ENCODE measurements at regions not wholly inside any gene's neighbourhood (a gene's known extent, or its start where the extent isn't known, plus 50 kb on each side); places are given as distances from the start of the nearest gene placed in this dataset.

- H3K4me1 Mint-ChIP-seq: no peaks in the 10 kb centered on the region
- no peak for DNase-seq
- Histone ChIP-seq H3K27me3 (ENCODE audit: control insufficient read depth in 2 of 2, insufficient read depth in 2 of 2, low read length in 2 of 2) (no peaks in the 10 kb centered on the region), H3K9me3 (ENCODE audit: control insufficient read depth in 2 of 3, low read length in 3 of 3) (no peaks in the 10 kb centered on the region), H3K4me1 (ENCODE audit: control insufficient read depth in 2 of 2, insufficient read depth in 2 of 2, low read length in 2 of 2) (no peaks in the 10 kb centered on the region), H3K27ac (ENCODE audit: low read depth, low read length) (no peak overlapping the region), H3K36me3 (ENCODE audit: control insufficient read depth in 2 of 3, insufficient read depth in 3 of 3, low read length in 3 of 3) (no peaks in the 10 kb centered on the region), H3K4me3 (ENCODE audit: low read length) (no peak overlapping the region)
- peaks cover 0 to 9% (median 3%) of the 10 kb centered on the region in 11 donors for H3K9me3 Mint-ChIP-seq
- no peak for ATAC-seq
- no peaks in the 10 kb centered on the region for H3K27me3 Mint-ChIP-seq
- no peaks in the 10 kb centered on the region for H3K36me3 Mint-ChIP-seq
- ChIA-PET POLR2A (no interaction called here), CTCF (no interaction called here)
- intact Hi-C loops (cut with micrococcal nuclease): no loop called here
- no peak overlapping the region for H3K27ac Mint-ChIP-seq
- no peak overlapping the region for H3K4me3 Mint-ChIP-seq
Measured at GRCh38 chr21:15431053-15431452, 298.7 kb upstream of the USP25 start.

- H3K36me3 Mint-ChIP-seq: no peaks in the 10 kb centered on the region
- Histone ChIP-seq H3K36me3 (ENCODE audit: control insufficient read depth in 2 of 3, insufficient read depth in 3 of 3, low read length in 3 of 3) (no peaks in the 10 kb centered on the region), H3K27ac (ENCODE audit: low read depth, low read length) (no peak overlapping the region), H3K9me3 (ENCODE audit: control insufficient read depth in 2 of 3, low read length in 3 of 3) (no peaks in the 10 kb centered on the region), H3K4me1 (ENCODE audit: control insufficient read depth in 2 of 2, insufficient read depth in 2 of 2, low read length in 2 of 2) (no peaks in the 10 kb centered on the region), H3K4me3 (ENCODE audit: low read length) (no peak overlapping the region), H3K27me3 (ENCODE audit: control insufficient read depth in 2 of 2, insufficient read depth in 2 of 2, low read length in 2 of 2) (no peaks in the 10 kb centered on the region)
- CTCF ChIA-PET: no interaction called here
- H3K9me3 Mint-ChIP-seq: peaks cover 0 to 9% (median 3%) of the 10 kb centered on the region in 11 donors
- POLR2A ChIA-PET: no interaction called here
- intact Hi-C loops (cut with micrococcal nuclease): no loop called here
- no peak for ATAC-seq
- no peak overlapping the region for H3K27ac Mint-ChIP-seq
- H3K27me3 Mint-ChIP-seq: no peaks in the 10 kb centered on the region
- DNase-seq: no peak
- peaks cover 0 to 3% (median 0%) of the 10 kb centered on the region in 7 donors for H3K4me1 Mint-ChIP-seq
- no peak overlapping the region for H3K4me3 Mint-ChIP-seq
Measured at GRCh38 chr21:15433091-15433490, 296.7 kb upstream of the USP25 start.

DNA sequence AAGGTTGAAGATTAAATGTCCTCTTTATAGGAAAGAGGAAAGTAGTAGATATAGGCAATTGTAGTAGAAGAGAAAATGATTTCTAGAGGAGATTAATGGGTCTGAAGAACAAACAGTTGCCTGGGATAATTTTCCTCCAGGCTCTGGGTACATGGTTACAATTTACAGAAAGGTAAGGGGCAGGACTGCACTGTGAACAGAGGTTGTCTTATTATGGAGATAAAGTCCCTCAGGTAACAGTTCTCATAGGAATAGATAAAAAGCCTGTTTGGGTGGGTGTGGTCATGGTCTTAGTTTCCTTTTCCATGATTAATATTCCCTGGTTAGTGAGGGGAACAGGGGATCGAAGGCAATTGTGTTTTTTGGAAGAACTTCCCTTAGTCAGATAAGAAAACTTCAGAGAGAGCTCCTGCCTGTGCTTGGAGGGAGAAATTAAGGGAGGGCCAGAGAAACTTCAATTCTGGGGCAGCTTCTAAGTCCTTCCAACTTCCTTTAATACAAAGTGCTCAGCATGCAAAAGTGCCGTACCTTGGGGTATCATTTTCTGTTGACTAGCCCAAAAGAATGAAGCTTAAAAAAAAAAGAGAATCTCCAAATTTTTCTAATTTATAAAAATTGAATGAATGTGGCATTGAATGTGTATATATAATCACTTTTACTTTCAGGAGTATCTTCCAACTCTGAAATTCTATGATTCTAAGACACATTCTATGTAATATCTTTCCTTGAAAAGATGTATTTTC is 295.4 kb upstream of the USP25 start:
- Mint-ChIP-seq H3K4me1 (peaks cover 0 to 6% (median 0%) of the 10 kb centered on the region in 7 donors), H3K9me3 (peaks cover 0 to 9% (median 3%) of the 10 kb centered on the region in 11 donors), H3K27ac (no peak overlapping the region), H3K27me3 (no peaks in the 10 kb centered on the region), H3K36me3 (peaks cover 0 to 2% (median 0%) of the 10 kb centered on the region in 5 donors), H3K4me3 (no peak overlapping the region)
- H3K4me3 ChIP-seq (ENCODE audit: low read length): no peak overlapping the region
- no peaks in the 10 kb centered on the region for H3K27me3 ChIP-seq (ENCODE audit: control insufficient read depth in 2 of 2, insufficient read depth in 2 of 2, low read length in 2 of 2)
- ATAC-seq: no peak
- no peaks in the 10 kb centered on the region for H3K4me1 ChIP-seq (ENCODE audit: control insufficient read depth in 2 of 2, insufficient read depth in 2 of 2, low read length in 2 of 2)
- intact Hi-C loops (cut with micrococcal nuclease): no loop called here
- H3K27ac ChIP-seq (ENCODE audit: low read depth, low read length): no peak overlapping the region
- no peaks in the 10 kb centered on the region for H3K9me3 ChIP-seq (ENCODE audit: control insufficient read depth in 2 of 3, low read length in 3 of 3)
- CTCF ChIA-PET: no interaction called here
- DNase-seq: no peak
- no peaks in the 10 kb centered on the region for H3K36me3 ChIP-seq (ENCODE audit: control insufficient read depth in 2 of 3, insufficient read depth in 3 of 3, low read length in 3 of 3)
- POLR2A ChIA-PET: interaction anchor here (0.6 kb wide), 1 partner anchor 82 kb away, joined by 7 read pairs; no protein-coding TSS in a partner anchor

- intact Hi-C loops (cut with micrococcal nuclease): no loop called here
- Mint-ChIP-seq H3K9me3 (peaks cover 0 to 9% (median 3%) of the 10 kb centered on the region in 11 donors), H3K27ac (no peak overlapping the region), H3K36me3 (peaks cover 0 to 2% (median 0%) of the 10 kb centered on the region in 5 donors), H3K27me3 (no peaks in the 10 kb centered on the region), H3K4me3 (no peak overlapping the region), H3K4me1 (peaks cover 0 to 6% (median 3%) of the 10 kb centered on the region in 7 donors)
- no peaks in the 10 kb centered on the region for H3K4me1 ChIP-seq (ENCODE audit: control insufficient read depth in 2 of 2, insufficient read depth in 2 of 2, low read length in 2 of 2)
- POLR2A ChIA-PET: no interaction called here
- H3K36me3 ChIP-seq (ENCODE audit: control insufficient read depth in 2 of 3, insufficient read depth in 3 of 3, low read length in 3 of 3): no peaks in the 10 kb centered on the region
- no peaks in the 10 kb centered on the region for H3K27me3 ChIP-seq (ENCODE audit: control insufficient read depth in 2 of 2, insufficient read depth in 2 of 2, low read length in 2 of 2)
- no peak overlapping the region for H3K4me3 ChIP-seq (ENCODE audit: low read length)
- CTCF ChIA-PET: no interaction called here
- no peaks in the 10 kb centered on the region for H3K9me3 ChIP-seq (ENCODE audit: control insufficient read depth in 2 of 3, low read length in 3 of 3)
- ATAC-seq (no peak), DNase-seq (no peak)
- H3K27ac ChIP-seq (ENCODE audit: low read depth, low read length): no peak overlapping the region
Measured at GRCh38 chr21:15436031-15436430, 293.8 kb upstream of the USP25 start.

DNA sequence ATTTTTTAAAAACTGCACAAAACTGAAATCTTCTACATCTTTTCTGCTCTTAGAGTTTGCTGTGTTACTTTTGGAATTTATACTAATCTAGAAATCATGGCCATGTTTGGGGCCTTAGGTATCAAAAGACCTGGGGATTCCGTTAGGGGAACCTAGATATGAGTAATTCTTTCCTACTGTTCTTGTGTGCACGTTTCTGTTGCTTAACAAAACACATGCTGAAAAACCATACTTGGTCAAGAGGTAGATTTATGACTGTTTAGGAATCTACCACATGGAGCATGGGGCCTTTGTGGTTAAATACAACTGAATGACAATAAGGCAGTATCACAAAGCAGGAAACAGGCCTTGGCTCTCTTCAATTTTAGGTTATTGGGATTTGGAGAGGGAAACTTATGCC is 291.9 kb upstream of the USP25 start:
- Histone ChIP-seq H3K36me3 (ENCODE audit: control insufficient read depth in 2 of 3, insufficient read depth in 3 of 3, low read length in 3 of 3) (no peaks in the 10 kb centered on the region), H3K9me3 (ENCODE audit: control insufficient read depth in 2 of 3, low read length in 3 of 3) (no peaks in the 10 kb centered on the region), H3K4me1 (ENCODE audit: control insufficient read depth in 2 of 2, insufficient read depth in 2 of 2, low read length in 2 of 2) (no peaks in the 10 kb centered on the region), H3K27me3 (ENCODE audit: control insufficient read depth in 2 of 2, insufficient read depth in 2 of 2, low read length in 2 of 2) (no peaks in the 10 kb centered on the region), H3K27ac (ENCODE audit: low read depth, low read length) (no peak overlapping the region), H3K4me3 (ENCODE audit: low read length) (no peak overlapping the region)
- peaks cover 0 to 6% (median 5%) of the 10 kb centered on the region in 7 donors for H3K4me1 Mint-ChIP-seq
- peaks cover 0 to 9% (median 3%) of the 10 kb centered on the region in 11 donors for H3K9me3 Mint-ChIP-seq
- no peak overlapping the region for H3K27ac Mint-ChIP-seq
- intact Hi-C loops (cut with micrococcal nuclease): no loop called here
- H3K27me3 Mint-ChIP-seq: no peaks in the 10 kb centered on the region
- DNase-seq (no peak), ATAC-seq (no peak)
- no peak overlapping the region for H3K4me3 Mint-ChIP-seq
- CTCF ChIA-PET: no interaction called here
- POLR2A ChIA-PET: no interaction called here
- peaks cover 0 to 2% (median 0%) of the 10 kb centered on the region in 5 donors for H3K36me3 Mint-ChIP-seq

DNA sequence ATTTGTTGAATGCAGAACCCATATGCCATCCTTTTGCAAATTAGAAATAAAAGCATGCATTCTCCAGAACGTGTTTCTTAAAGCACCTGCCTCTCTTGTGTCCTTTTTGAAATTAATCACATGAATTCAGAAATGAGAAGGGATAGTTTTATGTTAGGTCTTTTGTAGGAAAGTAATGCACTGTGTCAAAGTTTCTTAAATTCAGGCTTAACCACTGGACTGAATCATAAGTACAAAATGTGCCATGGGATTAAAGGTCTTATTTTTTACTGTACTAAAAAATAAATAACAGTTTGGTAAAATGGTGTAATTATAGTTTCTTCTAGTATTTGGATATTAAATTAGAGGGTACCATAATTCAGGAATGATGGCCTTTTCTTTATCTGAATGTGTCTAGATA is 290.1 kb upstream of the USP25 start:
- H3K9me3 Mint-ChIP-seq: no peaks in the 10 kb centered on the region
- no peak overlapping the region for H3K27ac Mint-ChIP-seq
- H3K27me3 ChIP-seq (ENCODE audit: control insufficient read depth in 2 of 2, insufficient read depth in 2 of 2, low read length in 2 of 2): no peaks in the 10 kb centered on the region
- H3K4me3 Mint-ChIP-seq: no peak overlapping the region
- no peaks in the 10 kb centered on the region for H3K4me1 ChIP-seq (ENCODE audit: control insufficient read depth in 2 of 2, insufficient read depth in 2 of 2, low read length in 2 of 2)
- no peak overlapping the region for H3K27ac ChIP-seq (ENCODE audit: low read depth, low read length)
- H3K4me1 Mint-ChIP-seq: peaks cover 0 to 6% (median 5%) of the 10 kb centered on the region in 7 donors
- intact Hi-C loops (cut with micrococcal nuclease): no loop called here
- DNase-seq: no peak
- ChIA-PET POLR2A (no interaction called here), CTCF (no interaction called here)
- no peaks in the 10 kb centered on the region for H3K9me3 ChIP-seq (ENCODE audit: control insufficient read depth in 2 of 3, low read length in 3 of 3)
- H3K27me3 Mint-ChIP-seq: no peaks in the 10 kb centered on the region
- peaks cover 0 to 2% (median 0%) of the 10 kb centered on the region in 5 donors for H3K36me3 Mint-ChIP-seq
- ATAC-seq: no peak
- H3K36me3 ChIP-seq (ENCODE audit: control insufficient read depth in 2 of 3, insufficient read depth in 3 of 3, low read length in 3 of 3): no peaks in the 10 kb centered on the region
- H3K4me3 ChIP-seq (ENCODE audit: low read length): no peak overlapping the region

- peaks cover 0 to 6% (median 5%) of the 10 kb centered on the region in 7 donors for H3K4me1 Mint-ChIP-seq
- DNase-seq (no peak), ATAC-seq (no peak)
- H3K27ac ChIP-seq (ENCODE audit: low read depth, low read length): no peak overlapping the region
- H3K4me1 ChIP-seq (ENCODE audit: control insufficient read depth in 2 of 2, insufficient read depth in 2 of 2, low read length in 2 of 2): no peaks in the 10 kb centered on the region
- no peaks in the 10 kb centered on the region for H3K27me3 Mint-ChIP-seq
- H3K36me3 Mint-ChIP-seq: peaks cover 0 to 2% (median 0%) of the 10 kb centered on the region in 5 donors
- H3K27me3 ChIP-seq (ENCODE audit: control insufficient read depth in 2 of 2, insufficient read depth in 2 of 2, low read length in 2 of 2): no peaks in the 10 kb centered on the region
- no peak overlapping the region for H3K4me3 ChIP-seq (ENCODE audit: low read length)
- ChIA-PET CTCF (interaction anchor here (0.6 kb wide), 1 partner anchor 111 kb away, joined by 3 read pairs; no protein-coding TSS in a partner anchor), POLR2A (no interaction called here)
- intact Hi-C loops (cut with micrococcal nuclease): no loop called here
- H3K9me3 Mint-ChIP-seq: no peaks in the 10 kb centered on the region
- H3K4me3 Mint-ChIP-seq: no peak overlapping the region
- no peak overlapping the region for H3K27ac Mint-ChIP-seq
- no peaks in the 10 kb centered on the region for H3K9me3 ChIP-seq (ENCODE audit: control insufficient read depth in 2 of 3, low read length in 3 of 3)
- H3K36me3 ChIP-seq (ENCODE audit: control insufficient read depth in 2 of 3, insufficient read depth in 3 of 3, low read length in 3 of 3): no peaks in the 10 kb centered on the region
Measured at GRCh38 chr21:15441060-15441493, 288.7 kb upstream of the USP25 start.
